AG09309 (cell line): ENCODE measurements at regions not wholly inside any gene's neighbourhood (a gene's known extent, or its start where the extent isn't known, plus 50 kb on each side); places are given as distances from the start of the nearest gene placed in this dataset.

Experiments
- DNase-seq: peaks from one replicate; pipeline ENCODE4 v3.0.0-alpha.2; 2010; ENCODE audit warnings: low read depth
- H3K4me3 ChIP-seq: 2 replicates; pipeline ENCODE4 v1.5.1; 2011; ENCODE audit warnings: mild to moderate bottlenecking, low read depth, low read length, moderate library complexity; ENCODE audit not compliant: control insufficient read depth
- TF ChIP-seq, protein P1 (sequence below): IDR thresholded peaks from 2 replicates; pipeline ENCODE4 v1.5.1; 2011; ENCODE audit warnings: mild to moderate bottlenecking, low read depth, low read length, inconsistent platforms; ENCODE audit not compliant: insufficient read depth, control insufficient read depth; ENCODE audit errors: missing control alignments

DNA sequence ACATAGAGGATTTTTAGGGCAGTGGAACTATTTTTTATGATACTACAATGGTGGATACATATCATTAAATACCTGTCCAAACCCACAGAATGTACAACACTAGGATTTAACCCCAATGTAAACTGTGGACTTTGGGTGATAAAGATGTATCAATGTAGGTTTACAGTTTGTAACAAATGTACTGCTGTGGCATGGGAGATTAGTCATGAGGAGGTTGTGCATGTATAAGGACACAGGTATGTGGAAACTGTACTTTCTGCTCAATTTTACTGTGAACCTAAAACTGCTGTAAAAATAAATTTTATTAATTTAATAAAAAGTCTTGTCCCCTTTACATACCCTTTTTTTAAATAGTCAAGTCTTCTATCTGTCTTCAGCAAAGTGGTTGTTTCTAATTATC lies 322.5 kb upstream of the EPHA3 start:
- TF ChIP-seq, protein P1, sequence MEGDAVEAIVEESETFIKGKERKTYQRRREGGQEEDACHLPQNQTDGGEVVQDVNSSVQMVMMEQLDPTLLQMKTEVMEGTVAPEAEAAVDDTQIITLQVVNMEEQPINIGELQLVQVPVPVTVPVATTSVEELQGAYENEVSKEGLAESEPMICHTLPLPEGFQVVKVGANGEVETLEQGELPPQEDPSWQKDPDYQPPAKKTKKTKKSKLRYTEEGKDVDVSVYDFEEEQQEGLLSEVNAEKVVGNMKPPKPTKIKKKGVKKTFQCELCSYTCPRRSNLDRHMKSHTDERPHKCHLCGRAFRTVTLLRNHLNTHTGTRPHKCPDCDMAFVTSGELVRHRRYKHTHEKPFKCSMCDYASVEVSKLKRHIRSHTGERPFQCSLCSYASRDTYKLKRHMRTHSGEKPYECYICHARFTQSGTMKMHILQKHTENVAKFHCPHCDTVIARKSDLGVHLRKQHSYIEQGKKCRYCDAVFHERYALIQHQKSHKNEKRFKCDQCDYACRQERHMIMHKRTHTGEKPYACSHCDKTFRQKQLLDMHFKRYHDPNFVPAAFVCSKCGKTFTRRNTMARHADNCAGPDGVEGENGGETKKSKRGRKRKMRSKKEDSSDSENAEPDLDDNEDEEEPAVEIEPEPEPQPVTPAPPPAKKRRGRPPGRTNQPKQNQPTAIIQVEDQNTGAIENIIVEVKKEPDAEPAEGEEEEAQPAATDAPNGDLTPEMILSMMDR = no peak
- no peak for DNase-seq
- H3K4me3 ChIP-seq = no peak overlapping the region

DNA sequence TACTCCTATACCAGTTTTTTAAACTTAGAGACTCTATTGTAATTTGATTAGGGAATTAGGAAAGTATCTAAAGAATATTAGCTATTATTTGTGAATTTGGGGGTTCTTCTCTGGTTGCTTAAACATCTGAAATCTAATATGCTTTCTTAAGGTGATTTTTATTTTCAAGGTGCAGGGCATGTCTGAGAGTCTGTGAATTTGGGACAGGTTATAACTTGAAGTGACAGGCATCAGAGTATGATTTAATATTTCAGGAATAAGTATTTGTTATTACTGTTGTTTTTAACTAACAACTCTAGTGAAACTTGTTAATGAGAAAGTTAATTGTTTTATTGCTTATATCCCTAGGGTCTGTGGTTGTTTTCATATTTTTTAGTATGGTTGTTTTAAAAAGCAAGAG lies 321.6 kb upstream of the EPHA3 start:
- H3K4me3 ChIP-seq = no peak overlapping the region
- TF ChIP-seq, protein P1 = no peak
- DNase-seq = no peak

DNA sequence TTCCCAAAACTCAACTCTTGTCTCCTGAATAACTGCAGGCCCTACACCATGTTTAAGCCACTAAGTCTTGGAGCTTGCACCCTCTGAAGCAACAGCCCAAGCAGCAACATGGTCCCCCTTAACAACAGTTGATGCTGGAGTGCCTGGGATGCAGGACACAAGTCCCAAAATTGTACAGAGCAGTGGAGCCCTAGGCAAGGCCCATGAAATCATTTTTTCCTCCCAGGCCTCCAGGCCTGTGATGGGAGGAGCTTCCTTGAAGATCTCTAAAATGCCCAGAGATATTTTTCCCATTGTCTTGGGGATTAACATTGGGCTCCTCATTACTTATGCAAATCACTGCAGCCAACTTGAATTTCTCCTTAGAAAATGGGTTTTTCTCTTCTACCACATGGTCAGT lies 311.9 kb upstream of the EPHA3 start:
- TF ChIP-seq, protein P1 = no peak
- no peak overlapping the region for H3K4me3 ChIP-seq
- DNase-seq = no peak

DNA sequence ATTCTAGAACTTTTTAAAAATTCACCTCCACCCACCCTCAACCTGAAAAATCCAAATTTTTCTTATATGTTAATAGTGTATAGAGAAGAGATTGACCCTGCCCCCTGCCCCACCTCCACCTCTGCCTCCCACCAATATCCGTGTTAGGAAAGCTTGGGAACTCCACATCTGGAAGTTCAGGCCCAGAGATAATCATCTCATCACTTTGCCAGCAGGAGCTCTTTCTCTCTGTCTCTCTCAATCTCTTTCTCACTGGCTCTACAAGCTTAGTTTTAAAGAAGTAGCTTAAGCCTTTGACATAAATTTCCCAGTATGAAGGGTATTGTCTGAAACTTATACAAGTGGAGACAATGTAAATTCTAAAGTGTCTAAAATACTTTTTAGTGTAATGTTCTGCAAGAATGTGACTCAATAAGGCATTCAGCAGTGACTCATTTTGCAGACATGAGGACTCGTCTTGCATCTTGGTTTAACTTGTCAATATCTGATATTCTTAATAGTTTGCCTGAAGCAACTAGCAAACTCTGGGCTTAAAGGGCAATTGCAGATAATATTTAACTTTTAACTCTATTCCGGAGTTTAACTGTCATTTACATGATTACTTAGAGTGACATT lies 299.8 kb upstream of the EPHA3 start:
- H3K4me3 ChIP-seq = no peak overlapping the region
- DNase-seq = no peak
- TF ChIP-seq, protein P1 = no peak

DNA sequence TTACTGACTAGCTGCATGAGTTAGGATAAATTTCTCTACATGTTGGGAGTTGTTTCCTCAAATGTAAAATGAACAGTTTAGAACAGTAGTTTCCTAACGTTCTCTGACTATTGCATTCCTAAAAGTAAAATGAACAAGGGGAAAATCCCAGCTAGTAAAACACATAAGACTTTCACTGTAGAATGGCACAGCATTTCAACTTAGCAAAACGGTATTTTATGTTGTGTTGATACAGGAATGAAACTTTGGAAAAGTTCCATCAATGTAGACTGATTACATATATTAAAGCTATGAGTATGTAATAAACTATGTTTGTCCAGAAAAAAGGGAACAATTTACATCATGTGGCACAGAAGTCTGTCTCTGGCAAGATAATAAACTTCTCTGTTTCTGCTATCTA lies 297.4 kb upstream of the EPHA3 start:
- no peak for DNase-seq
- TF ChIP-seq, protein P1 = no peak
- no peak overlapping the region for H3K4me3 ChIP-seq

DNA sequence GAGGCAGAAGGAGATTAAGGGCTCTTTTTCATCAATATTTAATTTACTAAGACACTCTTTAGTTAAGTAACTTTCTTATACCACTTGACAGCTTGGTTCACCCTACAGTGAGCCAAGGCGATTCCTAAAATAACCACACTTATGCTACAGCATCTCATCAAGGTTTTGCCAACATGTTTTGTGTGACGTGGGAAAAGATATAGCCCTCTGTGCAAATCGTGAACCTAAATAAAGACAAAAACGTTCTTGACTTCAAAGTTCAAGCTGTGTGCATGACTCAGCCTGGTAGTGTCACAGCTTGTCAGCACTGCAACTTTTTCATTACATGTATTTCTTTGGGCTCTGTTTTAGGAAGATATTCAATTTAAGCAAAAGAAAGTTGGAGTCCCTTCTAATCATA lies 297.0 kb upstream of the EPHA3 start:
- no peak for DNase-seq
- TF ChIP-seq, protein P1 = no peak
- H3K4me3 ChIP-seq = no peak overlapping the region

DNA sequence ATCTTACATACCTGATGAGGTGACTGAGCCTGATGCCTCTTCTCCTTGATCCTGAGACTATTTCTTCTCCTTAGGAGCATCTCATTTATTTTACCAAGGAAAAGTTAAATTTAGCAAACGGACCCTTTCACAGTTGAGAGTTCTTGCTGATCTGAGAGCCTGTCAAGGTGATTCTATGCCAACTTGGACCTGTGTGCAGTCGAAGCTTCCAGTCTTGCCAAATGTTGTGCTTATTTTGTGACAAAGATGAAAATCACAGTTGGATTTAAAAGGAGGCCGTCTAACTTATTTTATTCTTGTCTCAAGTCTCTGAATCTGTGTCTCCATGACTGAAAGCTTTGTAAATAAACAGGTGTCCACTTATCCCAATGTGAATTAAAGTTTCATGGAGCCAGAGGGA lies 296.3 kb upstream of the EPHA3 start:
- no peak overlapping the region for H3K4me3 ChIP-seq
- DNase-seq = no peak
- TF ChIP-seq, protein P1 = no peak
